ENCODE measurements at regions not wholly inside any gene's neighbourhood (a gene's known extent, or its start where the extent isn't known, plus 50 kb on each side); places are given as distances from the start of the nearest gene placed in this dataset.

GRCh38 chr10:29078919-29079318 is 210.0 kb upstream of the LYZL1 start:
- TF ChIP-seq CTCF (IDR thresholded peaks at IDR 0.05) (no peak), POLR2A (IDR thresholded peaks at IDR 0.05) (no peak)
